Upper lobe of right lung (tissue), 1 donor: ENCODE measurements at regions not wholly inside any gene's neighbourhood (a gene's known extent, or its start where the extent isn't known, plus 50 kb on each side); places are given as distances from the start of the nearest gene placed in this dataset.
"Not testable (repeated sequence)": the region's sequence is repeated elsewhere in the genome, so short reads cannot be mapped to it uniquely, and the experiment has no call there.

Source experiments
- ATAC-seq: fragments of 200-7000 bp; cut with Tn5 transposase; one replicate; pipeline ENCODE4 v1.9.1; 2020; ENCODE audit warnings: mild to moderate bottlenecking, moderate library complexity
- DNase-seq: peaks from one replicate; pipeline ENCODE4 v3.0.0-alpha.2; 2020
- H3K27ac ChIP-seq: fragments of 200-600 bp; one replicate; pipeline ENCODE4 v1.8.0; 2022
- H3K27me3 ChIP-seq: fragments of 200-600 bp; one replicate; pipeline ENCODE4 v1.8.0; 2022; ENCODE audit warnings: mild to moderate bottlenecking
- H3K36me3 ChIP-seq: fragments of 200-600 bp; one replicate; pipeline ENCODE4 v1.8.0; 2022
- H3K4me1 ChIP-seq: fragments of 200-600 bp; one replicate; pipeline ENCODE4 v1.8.0; 2022
- H3K4me3 ChIP-seq: fragments of 200-600 bp; one replicate; pipeline ENCODE4 v1.8.0; 2022; ENCODE audit warnings: mild to moderate bottlenecking
- H3K9me3 ChIP-seq: fragments of 200-600 bp; one replicate; pipeline ENCODE4 v1.8.0; 2022
- intact Hi-C: fragments of 100-400 bp; cut with DNase I; formaldehyde crosslinking; loops from one replicate; pipeline ENCODE4 v1.11.0; 2022
- donor health status: DM: no; HTN: yes; CAD: no; lungs with severe emphysema.

DNA sequence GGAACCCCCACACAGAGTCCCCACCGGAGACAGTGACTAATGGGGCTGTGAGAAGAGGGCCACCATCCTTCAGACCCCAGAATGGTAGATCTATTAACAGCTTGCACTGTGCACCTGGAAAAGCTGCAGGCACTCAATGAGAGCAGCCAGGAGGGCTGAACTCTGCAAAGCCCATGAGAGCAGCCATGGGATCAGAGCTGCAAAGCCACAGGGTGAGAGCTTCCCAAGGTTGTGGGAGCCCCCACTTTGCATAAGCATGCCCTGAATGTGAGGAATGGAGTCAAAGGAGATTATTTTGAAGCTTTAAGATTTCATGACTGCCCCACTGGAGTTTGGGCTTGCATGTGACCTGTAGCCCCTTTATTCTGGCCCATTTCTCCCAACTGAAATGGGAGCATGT is 500.9 kb downstream of the GOLGA6L6 start:
- DNase-seq, intact Hi-C loops, H3K27me3 ChIP-seq, H3K36me3 ChIP-seq, H3K27ac ChIP-seq, H3K4me3 ChIP-seq, H3K4me1 ChIP-seq, H3K9me3 ChIP-seq: not testable (repeated sequence)
- peak; percentile 23 for ATAC-seq

DNA sequence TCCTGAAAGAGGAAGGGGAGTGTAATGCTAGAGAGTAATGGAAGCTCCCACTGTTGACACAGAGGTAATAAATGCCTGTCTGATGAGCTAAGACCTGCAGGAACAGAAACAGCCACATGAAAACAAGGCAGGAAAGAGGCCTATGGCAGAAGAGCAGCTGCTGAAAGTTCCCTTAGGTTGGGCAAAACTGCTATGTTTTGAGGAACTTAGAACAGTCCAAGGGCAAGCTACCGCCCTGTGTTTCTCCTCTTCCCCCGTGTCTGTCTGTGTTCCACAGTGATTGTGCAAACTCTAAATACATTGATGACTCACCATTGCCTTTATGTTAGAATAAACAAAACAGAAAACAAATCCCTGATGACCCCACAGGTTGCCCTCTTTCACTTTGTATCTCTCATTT is 516.6 kb downstream of the GOLGA6L6 start:
- H3K4me3 ChIP-seq, H3K27me3 ChIP-seq, H3K27ac ChIP-seq, H3K36me3 ChIP-seq, intact Hi-C loops, DNase-seq, H3K4me1 ChIP-seq, H3K9me3 ChIP-seq: not testable (repeated sequence)
- peak; percentile 74 for ATAC-seq

DNA sequence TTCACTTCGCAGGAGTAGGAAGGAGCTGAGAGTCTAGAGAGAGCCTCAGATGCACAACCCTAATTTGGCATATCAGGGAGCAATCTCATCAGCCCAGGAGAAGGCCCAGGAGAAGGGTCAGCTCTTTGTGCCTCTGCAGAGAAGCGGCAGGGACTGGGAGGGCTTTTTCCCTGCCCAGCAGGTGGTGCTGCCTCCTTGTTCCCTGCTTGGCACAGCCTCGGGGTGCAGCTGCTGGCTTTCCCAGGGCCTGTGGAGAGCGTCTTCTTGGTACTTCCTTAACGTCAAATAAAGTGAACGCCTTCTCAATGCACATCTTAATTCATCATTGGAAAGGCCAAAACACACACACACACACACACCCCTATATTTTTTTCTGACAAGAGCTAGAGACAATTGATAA is 519.3 kb downstream of the GOLGA6L6 start:
- not testable (repeated sequence) for ATAC-seq, H3K27me3 ChIP-seq, H3K4me1 ChIP-seq

DNA sequence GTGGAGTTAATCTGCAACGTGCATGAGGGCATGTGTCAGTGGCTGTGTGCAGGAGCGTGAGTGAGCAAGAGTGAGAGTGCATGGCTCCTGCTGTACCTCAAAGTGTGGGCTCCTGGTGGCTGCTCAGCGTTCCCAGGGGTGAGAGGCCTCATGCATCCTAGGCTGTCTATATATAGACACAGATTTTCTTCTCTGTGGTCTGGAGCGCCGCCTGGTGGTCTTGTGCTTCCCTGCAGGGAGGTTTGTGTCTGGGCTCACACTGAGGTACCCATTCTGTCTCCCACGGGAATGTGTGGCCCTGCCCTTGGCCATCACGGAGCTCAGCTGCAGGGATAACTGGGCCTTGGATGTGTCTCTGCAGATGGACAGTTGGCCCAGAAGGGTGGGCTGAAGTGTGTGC is 520.2 kb downstream of the GOLGA6L6 start:
- H3K27me3 ChIP-seq, H3K9me3 ChIP-seq, H3K4me3 ChIP-seq, H3K27ac ChIP-seq, H3K4me1 ChIP-seq, H3K36me3 ChIP-seq, DNase-seq, intact Hi-C loops: not testable (repeated sequence)
- ATAC-seq: peak; percentile 48

More for the DNA sequence above, 519.3 kb downstream of the GOLGA6L6 start:
- DNase-seq, intact Hi-C loops, H3K36me3 ChIP-seq, H3K9me3 ChIP-seq, H3K27ac ChIP-seq, H3K4me3 ChIP-seq: not testable (repeated sequence)

DNA sequence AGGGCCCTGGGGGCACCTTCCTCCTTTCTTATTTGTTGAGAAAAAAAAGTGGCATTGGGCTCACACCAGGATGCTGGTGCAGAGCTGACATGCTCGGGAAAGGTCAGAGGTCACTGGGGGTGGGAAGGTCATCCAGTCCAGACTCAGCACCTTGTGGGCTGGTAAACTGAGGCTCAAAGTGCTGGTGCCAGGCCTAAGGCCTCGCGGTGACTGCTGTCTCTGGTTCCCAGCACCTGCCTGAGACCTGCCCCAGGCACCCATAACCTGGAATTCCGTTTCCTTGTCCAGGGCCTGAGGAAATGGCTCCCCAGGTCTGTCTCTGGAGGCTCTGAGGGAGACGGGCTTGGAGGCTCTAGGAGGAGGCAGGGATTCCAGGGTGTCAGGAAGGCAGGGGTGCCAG is 521.0 kb downstream of the GOLGA6L6 start:
- H3K4me3 ChIP-seq, H3K27me3 ChIP-seq, intact Hi-C loops, H3K27ac ChIP-seq, H3K9me3 ChIP-seq, H3K4me1 ChIP-seq, H3K36me3 ChIP-seq, ATAC-seq: not testable (repeated sequence)
- DNase-seq: peak; percentile 54

DNA sequence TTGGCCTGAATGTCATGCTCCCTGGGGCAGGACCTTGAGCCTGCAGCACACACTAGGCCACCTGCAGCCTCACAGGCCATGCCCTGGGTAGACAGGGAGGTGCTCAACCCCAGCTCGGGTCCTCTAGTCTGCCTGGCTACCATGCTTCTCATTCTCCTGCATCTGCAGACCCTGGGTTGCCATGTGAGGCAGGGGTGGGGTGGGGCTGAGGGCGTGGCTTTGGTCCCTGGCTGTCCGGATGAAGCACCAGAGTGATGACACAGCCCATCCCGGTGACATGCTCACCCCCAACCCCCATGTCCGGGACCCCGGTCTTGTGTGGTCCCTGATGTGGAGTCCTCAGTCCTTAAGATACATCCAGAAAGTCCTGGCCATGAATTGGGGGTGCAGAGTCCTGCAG is 521.8 kb downstream of the GOLGA6L6 start:
- H3K9me3 ChIP-seq, ATAC-seq, H3K4me1 ChIP-seq, H3K27ac ChIP-seq, H3K36me3 ChIP-seq, H3K4me3 ChIP-seq, H3K27me3 ChIP-seq, intact Hi-C loops: not testable (repeated sequence)
- peak; percentile 63 for DNase-seq

DNA sequence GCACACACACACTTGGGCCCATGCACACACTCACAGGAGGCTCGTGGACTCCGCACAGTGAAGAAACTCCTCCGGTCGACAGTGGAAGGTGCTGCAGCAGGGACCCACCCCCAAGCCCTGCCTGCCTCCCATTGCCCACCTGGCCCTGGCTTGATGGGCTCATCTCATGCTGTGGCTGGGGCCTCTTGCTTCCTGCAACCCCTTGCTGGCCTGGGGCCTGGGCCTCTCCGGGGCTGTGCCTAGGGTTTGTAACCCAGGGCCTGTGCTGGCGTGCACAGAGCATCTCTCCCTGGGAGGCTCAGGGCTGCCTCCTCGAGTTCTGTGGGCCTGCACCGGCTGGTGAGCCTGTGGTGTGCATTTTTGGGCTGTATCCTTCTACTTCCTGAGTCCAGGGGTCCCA is 524.0 kb downstream of the GOLGA6L6 start:
- peak; percentile 44 for DNase-seq
- H3K27ac ChIP-seq, H3K4me1 ChIP-seq, ATAC-seq, H3K9me3 ChIP-seq, intact Hi-C loops, H3K36me3 ChIP-seq, H3K4me3 ChIP-seq, H3K27me3 ChIP-seq: not testable (repeated sequence)

DNA sequence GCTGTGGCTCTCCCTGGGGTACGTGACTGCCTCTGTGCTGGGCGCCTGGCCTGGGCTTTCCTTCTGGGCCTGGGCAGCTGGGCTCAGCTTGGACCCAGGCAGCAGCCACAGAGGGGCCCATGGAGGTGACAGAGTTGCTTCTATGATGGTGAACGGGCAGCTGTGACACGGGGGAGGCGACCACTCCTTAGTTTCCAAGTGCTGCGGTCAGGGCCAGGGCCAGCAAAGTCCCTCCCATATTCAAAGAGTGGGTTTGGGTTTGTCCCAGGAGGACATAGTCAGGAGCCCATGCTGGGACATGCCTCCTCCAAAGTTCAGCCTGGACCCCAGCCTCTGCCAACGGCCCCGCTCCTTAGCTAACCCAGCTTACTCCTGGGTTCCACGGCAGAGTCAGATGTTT is 524.7 kb downstream of the GOLGA6L6 start:
- H3K36me3 ChIP-seq, ATAC-seq, H3K4me1 ChIP-seq, H3K27me3 ChIP-seq, H3K4me3 ChIP-seq, intact Hi-C loops, H3K9me3 ChIP-seq, H3K27ac ChIP-seq: not testable (repeated sequence)
- DNase-seq: peak; percentile 57

DNA sequence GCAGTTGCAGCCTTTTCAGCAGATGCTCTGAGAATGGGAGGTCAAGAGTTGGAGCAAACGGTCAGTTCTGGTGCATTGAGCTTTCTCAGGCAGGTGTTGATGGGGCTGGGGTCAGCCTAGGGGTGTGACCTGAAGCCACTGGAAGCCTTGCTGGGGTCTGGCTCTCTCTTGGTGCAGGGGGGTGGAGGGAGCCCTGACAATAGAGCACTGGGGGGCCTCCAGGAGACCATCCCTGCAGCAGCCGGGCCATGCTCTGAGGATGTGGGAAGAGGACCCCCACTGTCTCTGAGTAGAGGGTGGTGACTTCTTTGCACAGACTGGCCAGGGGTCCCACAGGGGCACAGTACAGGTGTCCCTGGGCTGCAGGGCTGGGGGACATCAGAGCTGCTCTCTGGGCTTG is 528.8 kb downstream of the GOLGA6L6 start:
- DNase-seq: peak; percentile 37
- H3K4me3 ChIP-seq, ATAC-seq: not testable (repeated sequence)

DNA sequence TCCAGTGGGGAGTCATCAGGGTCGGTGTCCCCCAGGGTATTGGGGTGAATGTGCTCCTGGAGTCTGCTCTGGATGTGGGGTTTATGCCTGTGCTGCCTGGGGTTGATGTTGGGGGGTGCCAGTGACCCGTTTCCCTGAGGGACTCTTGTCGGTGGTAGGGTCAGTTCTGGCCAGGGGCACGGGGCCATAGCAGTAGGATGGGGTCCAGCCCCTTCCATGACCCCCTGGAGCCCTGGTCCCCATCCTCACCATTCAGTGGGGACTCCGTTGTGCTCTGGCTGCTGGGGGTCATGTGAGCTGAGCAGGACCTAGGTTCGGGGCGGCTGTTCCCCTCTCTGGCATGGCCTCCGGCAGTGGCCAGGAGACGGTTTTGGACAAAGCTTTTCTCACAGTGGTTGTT is 530.8 kb downstream of the GOLGA6L6 start:
- ATAC-seq, H3K27me3 ChIP-seq, H3K4me3 ChIP-seq, H3K9me3 ChIP-seq, H3K36me3 ChIP-seq, H3K4me1 ChIP-seq, H3K27ac ChIP-seq, intact Hi-C loops: not testable (repeated sequence)
- DNase-seq: peak; percentile 41

More for the DNA sequence above, 528.8 kb downstream of the GOLGA6L6 start:
- H3K36me3 ChIP-seq, intact Hi-C loops, H3K4me1 ChIP-seq, H3K9me3 ChIP-seq, H3K27me3 ChIP-seq, H3K27ac ChIP-seq: not testable (repeated sequence)

DNA sequence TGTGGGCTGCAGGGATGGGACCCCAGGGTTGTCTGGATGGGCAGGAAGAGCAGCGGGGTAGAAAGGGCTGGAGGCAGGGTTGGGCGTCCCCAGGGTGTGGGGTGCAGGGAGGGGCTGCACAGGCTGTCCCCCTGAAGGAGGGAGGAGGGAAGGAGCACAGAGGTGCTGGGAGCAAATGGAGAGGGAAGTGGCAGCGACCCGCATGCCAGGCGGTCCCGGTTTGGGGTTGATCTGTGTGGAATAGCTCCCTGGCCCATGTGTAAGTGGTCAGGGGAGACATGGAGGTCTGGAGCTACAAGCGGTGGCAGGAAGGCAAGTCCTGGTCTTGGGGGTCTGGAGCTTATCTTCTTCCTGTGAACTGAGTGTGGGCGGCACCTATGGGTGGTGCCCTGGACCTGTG is 532.0 kb downstream of the GOLGA6L6 start:
- H3K9me3 ChIP-seq, ATAC-seq, DNase-seq, H3K36me3 ChIP-seq, H3K4me3 ChIP-seq, intact Hi-C loops, H3K27ac ChIP-seq, H3K27me3 ChIP-seq, H3K4me1 ChIP-seq: not testable (repeated sequence)

DNA sequence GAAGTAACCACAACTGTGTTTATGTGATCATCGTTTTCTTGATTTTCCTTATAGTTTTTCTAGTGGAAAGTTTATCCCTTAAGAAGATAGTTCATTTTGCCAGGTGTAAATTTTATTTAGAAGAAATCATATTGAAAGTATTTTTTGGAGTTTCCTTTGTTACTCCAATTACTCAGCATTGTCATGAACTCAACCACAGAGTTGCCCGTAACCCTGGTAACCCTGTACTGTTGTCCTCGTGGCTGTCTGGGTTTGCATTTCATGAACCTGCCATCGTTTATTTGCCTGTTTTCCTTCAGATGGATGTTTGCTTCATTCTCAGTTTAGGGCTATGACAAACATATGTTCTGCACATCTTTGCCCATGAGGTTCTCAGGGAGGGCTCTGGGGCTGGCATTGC is 534.3 kb downstream of the GOLGA6L6 start:
- H3K36me3 ChIP-seq, H3K9me3 ChIP-seq, ATAC-seq, H3K27me3 ChIP-seq, H3K4me1 ChIP-seq, H3K27ac ChIP-seq, H3K4me3 ChIP-seq, DNase-seq, intact Hi-C loops: not testable (repeated sequence)

DNA sequence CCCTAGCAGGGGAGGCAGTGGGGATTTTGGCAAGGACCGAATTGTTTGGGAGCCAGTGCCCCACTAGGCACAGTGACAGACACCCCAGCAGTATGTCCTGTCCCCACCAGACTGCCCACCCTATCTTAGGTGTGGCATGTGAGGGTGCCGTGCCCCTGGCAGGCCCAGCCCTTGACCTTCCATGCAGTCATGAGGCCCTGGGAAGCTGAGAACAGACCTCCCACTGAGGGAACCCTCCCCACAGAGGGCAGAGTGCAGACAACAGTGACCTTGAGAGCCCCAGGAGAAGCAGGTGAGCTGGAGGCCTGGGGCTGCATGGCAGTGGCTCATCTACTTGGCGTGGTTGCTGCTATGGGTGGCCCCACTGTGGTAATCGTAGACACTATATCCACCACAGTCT is 538.1 kb downstream of the GOLGA6L6 start:
- H3K4me3 ChIP-seq, DNase-seq, intact Hi-C loops, H3K4me1 ChIP-seq, H3K27me3 ChIP-seq, H3K36me3 ChIP-seq, H3K9me3 ChIP-seq, H3K27ac ChIP-seq: not testable (repeated sequence)
- peak; percentile 57 for ATAC-seq

DNA sequence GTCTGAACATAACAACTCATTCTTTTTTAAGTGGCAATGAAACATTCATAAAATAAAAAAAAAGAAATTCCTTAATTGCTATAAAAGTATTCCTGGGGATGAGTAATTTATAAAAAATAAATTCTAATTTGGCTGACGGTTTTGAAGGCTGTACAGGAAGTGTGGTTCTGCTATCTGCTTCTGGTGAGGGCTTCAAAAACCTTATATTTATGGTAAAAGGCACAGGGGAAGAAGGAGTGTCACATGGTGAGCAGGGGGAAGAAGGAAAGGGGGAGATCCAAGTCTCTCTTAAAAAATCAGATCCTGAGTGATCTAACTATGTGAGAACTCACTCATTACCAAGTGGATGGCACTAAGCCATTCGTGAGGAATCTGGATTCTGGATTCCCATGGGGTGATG is 539.0 kb downstream of the GOLGA6L6 start:
- H3K4me3 ChIP-seq, DNase-seq, ATAC-seq, H3K27me3 ChIP-seq, H3K27ac ChIP-seq, intact Hi-C loops, H3K36me3 ChIP-seq, H3K9me3 ChIP-seq, H3K4me1 ChIP-seq: not testable (repeated sequence)

DNA sequence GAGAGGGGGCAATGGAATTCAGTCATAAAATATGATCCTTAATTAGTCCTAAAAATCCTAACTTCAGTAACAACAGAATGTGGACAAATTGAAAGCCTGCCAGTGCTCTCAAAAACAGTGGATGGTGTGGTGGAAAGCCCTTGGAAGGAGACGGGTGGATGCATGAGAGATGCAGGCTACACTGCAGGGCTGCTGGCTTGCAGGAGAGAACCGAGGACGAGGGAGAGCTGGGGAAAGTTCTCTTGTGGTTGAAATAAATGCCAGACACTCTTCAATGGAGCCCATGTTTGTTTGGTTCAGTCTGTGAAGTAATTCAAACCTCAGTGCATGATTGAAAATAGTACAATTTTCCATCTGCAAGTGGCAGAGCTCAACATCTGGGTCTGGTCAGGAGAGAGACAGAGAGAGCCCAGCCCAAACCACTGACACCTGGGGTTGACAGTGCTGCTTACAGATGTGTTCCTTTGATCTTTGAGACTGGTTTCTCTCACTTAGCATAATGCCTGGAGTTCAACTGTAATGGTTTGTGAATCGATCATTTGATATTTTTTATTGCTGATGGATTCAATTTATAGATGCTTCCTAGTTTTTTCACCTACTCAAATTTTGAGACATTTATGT is 544.9 kb downstream of the GOLGA6L6 start:
- DNase-seq, H3K27ac ChIP-seq, intact Hi-C loops, H3K36me3 ChIP-seq, ATAC-seq, H3K27me3 ChIP-seq, H3K4me1 ChIP-seq, H3K4me3 ChIP-seq, H3K9me3 ChIP-seq: not testable (repeated sequence)
